Globus pallidus (tissue), 1 donor: ENCODE measurements at regions not wholly inside any gene's neighbourhood (a gene's known extent, or its start where the extent isn't known, plus 50 kb on each side); places are given as distances from the start of the nearest gene placed in this dataset.

Source experiments
- DNase-seq: peaks from one replicate; pipeline ENCODE4 v3.0.0-alpha.2; 2015; ENCODE audit warnings: low spot score

- DNase-seq = no peak
These were observed 198.8 kb upstream of the S1PR3 start for GRCh38 chr9:88792502-88792901.

- DNase-seq = no peak
These were observed 197.2 kb upstream of the S1PR3 start for GRCh38 chr9:88794100-88794499.

- DNase-seq = no peak
These were observed 194.3 kb upstream of the S1PR3 start for GRCh38 chr9:88796947-88797346.

- DNase-seq = no peak
These were observed 192.8 kb upstream of the S1PR3 start for GRCh38 chr9:88798476-88798875.

- no peak for DNase-seq
These were observed 191.5 kb upstream of the S1PR3 start for GRCh38 chr9:88799541-88800328.

GRCh38 chr9:88800329-88800682 lies 191.0 kb upstream of the S1PR3 start:
- no peak for DNase-seq

- no peak for DNase-seq
These were observed 190.0 kb upstream of the S1PR3 start for GRCh38 chr9:88801214-88801796.

GRCh38 chr9:88802533-88802932 lies 188.7 kb upstream of the S1PR3 start:
- DNase-seq = no peak

GRCh38 chr9:88803546-88804253 lies 187.6 kb upstream of the S1PR3 start:
- DNase-seq = no peak

- DNase-seq = no peak
These were observed 187.0 kb upstream of the S1PR3 start for GRCh38 chr9:88804254-88804596.

- DNase-seq = no peak
These were observed 185.9 kb upstream of the S1PR3 start for GRCh38 chr9:88805217-88805943.

GRCh38 chr9:88807426-88807825 lies 183.8 kb upstream of the S1PR3 start:
- DNase-seq = no peak

GRCh38 chr9:88808019-88808656 lies 183.1 kb upstream of the S1PR3 start:
- DNase-seq = no peak

GRCh38 chr9:88808761-88809354 lies 182.4 kb upstream of the S1PR3 start:
- DNase-seq = no peak

GRCh38 chr9:88809355-88810161 lies 181.7 kb upstream of the S1PR3 start:
- DNase-seq = no peak

- DNase-seq = no peak
These were observed 180.4 kb upstream of the S1PR3 start for GRCh38 chr9:88810826-88811225.

- no peak for DNase-seq
These were observed 179.8 kb upstream of the S1PR3 start for GRCh38 chr9:88811511-88811910.

GRCh38 chr9:88812938-88813637 lies 178.2 kb upstream of the S1PR3 start:
- no peak for DNase-seq

GRCh38 chr9:88813638-88814209 lies 177.5 kb upstream of the S1PR3 start:
- no peak for DNase-seq

- no peak for DNase-seq
These were observed 176.7 kb upstream of the S1PR3 start for GRCh38 chr9:88814577-88814976.
